ENCODE measurements at regions not wholly inside any gene's neighbourhood (a gene's known extent, or its start where the extent isn't known, plus 50 kb on each side); places are given as distances from the start of the nearest gene placed in this dataset.

DNA sequence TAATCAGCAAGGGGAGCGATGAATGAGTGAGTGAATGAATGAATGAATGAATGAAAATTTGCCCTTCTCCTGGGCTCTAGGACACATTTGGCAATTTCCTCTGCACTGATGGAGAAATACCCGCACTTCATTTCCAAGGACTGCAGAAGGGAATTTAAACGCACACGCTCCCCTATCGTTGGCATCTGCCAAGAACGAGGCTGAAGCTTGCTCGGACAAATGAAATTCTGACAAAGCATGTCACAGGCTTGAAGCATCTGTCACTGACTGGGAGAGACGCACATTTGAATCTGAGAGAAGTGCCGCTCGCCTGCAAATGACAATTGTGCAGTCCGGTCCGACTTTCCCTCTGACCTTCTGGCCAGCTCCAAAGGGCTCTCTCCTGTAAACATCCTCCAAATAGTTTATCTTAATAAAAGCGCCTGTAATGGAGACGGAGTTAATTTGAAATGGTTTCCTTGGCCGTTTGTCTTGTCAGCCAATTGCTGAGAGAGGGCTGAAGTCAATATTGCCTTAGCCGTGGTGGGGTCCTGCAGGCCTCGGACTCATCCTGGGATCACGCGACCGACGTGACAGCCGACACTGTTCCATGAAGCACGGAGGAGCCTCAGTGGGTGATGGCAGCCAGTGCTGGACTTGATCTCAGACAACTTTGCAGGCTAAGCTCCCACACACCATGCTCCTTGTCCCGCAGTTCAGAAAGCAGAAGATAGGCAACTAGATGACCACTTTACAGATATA lies 260.7 kb downstream of the MN1 start:
- TF ChIP-seq POLR2A (IDR thresholded peaks at IDR 0.05), result no peak
- TF ChIP-seq, protein P1, sequence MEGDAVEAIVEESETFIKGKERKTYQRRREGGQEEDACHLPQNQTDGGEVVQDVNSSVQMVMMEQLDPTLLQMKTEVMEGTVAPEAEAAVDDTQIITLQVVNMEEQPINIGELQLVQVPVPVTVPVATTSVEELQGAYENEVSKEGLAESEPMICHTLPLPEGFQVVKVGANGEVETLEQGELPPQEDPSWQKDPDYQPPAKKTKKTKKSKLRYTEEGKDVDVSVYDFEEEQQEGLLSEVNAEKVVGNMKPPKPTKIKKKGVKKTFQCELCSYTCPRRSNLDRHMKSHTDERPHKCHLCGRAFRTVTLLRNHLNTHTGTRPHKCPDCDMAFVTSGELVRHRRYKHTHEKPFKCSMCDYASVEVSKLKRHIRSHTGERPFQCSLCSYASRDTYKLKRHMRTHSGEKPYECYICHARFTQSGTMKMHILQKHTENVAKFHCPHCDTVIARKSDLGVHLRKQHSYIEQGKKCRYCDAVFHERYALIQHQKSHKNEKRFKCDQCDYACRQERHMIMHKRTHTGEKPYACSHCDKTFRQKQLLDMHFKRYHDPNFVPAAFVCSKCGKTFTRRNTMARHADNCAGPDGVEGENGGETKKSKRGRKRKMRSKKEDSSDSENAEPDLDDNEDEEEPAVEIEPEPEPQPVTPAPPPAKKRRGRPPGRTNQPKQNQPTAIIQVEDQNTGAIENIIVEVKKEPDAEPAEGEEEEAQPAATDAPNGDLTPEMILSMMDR (IDR thresholded peaks at IDR 0.05), result no peak

Data from adrenal gland (tissue), 5 donors.